HG03175 (cell line): ENCODE measurements at regions not wholly inside any gene's neighbourhood (a gene's known extent, or its start where the extent isn't known, plus 50 kb on each side); places are given as distances from the start of the nearest gene placed in this dataset.

Experiments used
- ATAC-seq: cut with Tn5 transposase; IDR thresholded peaks from one replicate; pipeline ENCODE4 v1.9.1; 2021; ENCODE audit warnings: mild to moderate bottlenecking, moderate library complexity; ENCODE audit not compliant: unreplicated experiment

DNA sequence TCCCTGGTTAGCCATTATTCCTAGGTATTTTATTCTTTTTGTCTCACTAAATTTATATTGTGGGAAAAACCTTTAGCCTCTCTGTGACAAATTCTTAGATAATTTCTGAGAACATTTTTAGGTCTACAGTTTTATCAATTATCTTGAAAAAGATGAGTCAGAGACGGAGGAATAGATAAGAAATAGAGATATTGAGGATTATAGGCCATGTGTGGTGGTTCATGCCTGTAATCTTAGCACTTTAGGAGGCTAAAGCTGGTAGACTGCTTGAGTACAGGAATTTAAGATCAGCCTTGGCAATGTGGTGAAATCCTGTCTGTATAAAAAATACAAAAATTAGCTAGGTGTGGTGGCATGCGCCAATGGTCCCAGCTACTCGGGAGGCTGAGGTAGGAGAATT lies 960.2 kb downstream of the SQOR start:
- no peak for ATAC-seq

DNA sequence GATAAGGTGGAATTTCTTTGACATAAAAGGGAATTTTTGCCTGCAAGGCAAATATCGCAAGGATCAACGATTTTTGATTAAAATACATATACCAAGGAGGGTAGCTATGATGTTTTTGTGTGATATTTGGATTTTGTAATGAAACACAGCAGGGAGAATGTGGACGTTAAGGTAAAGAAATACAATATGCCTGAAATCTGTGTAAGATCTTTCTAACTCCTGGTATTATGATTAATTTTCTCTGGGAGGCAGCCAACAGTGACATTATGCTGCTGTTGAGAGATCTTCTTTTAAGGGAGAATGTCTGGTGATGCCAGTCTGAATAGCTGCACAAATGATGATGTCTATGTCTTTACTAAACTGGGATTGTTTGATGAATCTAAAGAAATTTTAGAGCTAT lies 972.2 kb downstream of the SQOR start:
- no peak for ATAC-seq

DNA sequence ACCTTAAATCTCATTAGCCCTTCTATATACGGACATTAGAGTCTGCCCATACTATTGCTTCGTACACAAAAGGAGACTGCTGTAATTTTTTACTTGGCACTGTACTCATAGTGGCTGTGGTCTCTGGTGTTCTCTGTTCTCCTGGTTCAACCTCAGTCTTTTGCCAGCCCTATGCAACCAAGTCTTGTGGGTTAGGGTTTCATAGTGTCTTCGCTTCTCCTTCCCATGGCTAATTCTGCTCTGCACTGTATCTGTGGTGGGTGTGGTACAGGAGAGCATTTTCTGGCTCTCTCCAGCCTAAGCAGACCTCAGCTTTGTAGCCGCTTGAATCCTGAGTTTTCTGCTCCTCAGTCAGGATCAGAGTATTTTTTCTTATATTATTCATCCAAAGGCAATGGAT lies 981.2 kb downstream of the SQOR start:
- ATAC-seq: no peak

DNA sequence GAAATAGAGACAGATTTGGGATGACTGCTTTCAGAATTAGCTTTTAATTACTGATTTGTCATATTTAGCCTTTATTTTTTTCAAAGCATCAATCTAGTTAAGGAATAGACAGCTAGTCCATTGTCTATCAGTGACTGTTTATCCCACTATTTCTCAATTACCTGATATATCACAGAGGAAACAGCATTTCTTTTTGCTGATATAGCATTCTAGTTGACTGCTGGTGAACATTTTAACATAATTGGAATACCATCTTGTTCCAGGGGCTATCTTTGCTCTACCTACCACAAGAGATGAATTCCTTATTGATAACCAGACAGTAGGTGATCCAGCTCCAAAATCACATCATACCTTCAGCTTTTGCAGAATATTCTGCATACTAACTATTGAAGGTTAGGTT lies 982.7 kb downstream of the SQOR start:
- ATAC-seq: no peak

DNA sequence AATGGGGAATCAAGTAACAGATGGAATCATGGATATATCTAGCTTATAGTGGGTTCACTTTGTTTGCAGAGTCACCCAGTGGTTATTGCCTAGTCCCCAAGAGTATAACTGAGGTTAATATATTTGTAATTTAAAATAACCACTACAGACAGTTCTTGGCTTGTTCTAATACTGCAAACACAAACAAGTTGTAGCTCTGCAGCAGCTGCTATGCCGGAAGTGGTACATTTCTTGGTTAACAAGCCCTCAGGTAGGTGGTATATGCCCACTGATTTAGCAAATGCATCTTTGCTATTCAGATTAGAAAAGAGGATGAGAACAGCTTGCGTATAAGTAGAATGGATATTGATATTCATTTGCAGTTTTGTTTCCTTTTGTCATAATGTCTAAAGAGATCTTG lies 984.2 kb downstream of the SQOR start:
- no peak for ATAC-seq

DNA sequence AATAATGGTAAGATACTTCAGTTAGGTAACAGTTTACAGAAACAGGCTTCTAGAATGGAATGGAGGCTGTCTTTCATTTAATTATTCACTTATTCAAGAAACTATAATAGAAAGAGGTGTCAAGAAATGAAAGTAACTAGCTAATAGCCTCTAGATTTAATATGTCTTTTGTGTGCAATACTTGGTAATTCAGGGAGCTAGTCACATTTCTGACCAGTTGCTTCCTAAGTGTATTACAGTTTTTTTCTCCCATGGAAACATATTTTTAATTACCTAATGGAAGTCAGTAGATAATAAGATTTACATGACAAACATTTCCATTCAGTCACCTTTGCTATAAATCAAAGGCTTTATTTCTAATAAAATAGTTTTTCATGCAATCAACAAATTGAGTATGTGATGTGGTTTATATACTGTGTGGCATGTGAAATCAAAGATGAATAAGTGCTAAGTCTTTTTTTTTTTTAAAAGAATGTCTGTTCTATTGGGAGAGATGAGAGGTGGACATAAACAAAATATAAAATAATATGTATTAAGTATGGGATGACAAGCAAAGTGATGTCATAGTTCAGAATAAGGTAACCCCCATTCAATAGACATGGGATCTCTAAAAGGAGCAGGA lies 985.7 kb downstream of the SQOR start:
- ATAC-seq: no peak

DNA sequence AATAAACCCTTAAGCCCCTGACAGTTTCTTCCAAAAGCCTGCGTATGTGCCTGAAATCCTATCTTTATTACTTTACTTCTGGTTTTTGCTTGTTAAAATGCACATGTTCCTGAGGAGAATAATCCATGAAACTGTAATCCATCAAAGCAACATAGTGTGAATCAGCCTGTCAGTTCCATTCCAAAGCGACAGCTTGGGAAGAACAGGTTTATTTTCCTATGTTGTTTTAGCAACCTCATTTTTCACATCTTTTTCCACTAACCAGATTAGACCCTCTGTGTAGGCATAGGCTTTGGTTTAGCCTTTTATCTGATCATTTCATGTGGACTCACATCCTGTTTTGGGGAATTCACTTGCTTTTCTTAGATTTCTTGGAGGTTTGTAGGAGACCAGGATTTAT lies 988.0 kb downstream of the SQOR start:
- no peak for ATAC-seq

DNA sequence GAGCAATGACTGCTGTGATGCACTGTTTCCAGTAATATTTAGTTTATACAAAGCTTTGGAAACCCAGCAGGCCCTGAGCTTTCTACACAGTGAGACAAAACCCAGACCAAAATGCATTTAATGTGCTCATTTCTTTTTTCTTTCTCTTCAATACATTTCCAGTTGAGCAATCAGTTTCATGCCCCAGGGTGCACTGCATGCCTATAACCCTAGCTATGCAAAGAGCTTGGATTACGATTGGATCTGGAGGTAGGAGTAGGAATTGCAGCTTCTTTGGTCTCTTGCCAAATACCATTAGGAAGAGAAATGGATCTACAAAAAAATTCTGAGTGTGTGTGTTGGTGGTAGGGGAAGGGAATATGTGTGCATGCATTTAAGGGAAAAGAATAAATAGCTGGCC lies 1001.4 kb downstream of the SQOR start:
- no peak for ATAC-seq

DNA sequence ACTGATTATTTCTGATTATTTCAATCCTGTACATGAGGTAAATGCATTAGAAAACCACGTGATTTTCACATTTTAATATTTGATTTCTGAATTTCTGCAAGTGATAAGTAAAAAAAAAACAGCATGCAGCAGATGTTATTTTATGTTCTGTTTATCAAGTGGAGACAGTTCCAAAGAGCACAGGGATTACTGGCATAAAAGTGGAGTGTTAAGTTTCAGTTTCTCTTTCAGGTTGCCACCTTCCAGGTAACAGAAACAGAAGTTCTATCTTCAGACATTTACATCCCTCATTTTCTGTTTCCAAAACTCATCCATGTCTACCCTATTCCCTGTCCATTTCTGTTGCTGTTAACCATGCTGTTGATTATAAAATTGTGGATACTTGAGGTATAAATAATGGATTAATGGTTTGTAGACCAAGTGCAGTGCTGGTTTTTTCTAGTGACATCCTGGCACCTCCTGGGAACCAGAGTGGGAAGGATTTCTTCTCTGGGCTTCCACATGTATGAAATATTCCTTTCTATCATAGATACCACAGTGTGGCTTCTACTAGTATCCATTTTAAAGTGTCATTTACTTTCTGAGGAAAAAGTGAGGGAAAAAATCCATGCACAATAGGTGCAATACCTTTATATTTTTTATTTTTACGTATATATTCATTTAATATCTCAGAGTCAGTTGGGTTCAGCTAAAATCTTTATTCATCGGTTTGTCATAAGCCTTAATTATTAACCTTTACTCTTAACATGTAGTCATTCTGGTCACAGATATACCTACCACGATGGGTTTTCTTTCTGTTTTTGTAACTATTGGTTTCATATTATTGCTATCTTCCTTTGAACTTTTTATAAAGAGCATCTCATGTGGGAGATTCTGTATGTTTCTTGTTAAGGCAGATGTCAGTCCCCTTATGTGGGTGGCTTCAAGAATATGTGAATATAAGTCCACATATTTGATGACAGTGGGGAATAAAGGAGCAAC lies 1010.0 kb downstream of the SQOR start:
- no peak for ATAC-seq

DNA sequence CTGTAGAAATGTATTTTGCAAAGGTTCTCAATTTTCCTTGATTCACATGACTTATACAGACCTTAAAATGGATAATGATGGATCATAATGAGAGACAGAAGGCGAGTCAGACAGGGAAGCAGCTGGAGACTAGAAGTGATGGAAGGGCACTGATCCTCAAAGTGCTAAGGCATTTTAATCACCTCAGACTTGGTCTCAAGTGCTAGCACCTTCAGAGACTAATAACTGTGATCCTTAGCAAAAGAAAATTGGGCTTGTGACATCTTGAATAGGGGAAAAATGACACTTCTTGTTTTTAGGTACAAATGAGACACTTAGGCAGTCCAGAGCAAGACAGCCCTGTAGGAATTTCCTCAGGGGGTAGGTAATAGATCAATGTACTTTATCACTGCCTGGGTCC lies 1011.7 kb downstream of the SQOR start:
- ATAC-seq: no peak

DNA sequence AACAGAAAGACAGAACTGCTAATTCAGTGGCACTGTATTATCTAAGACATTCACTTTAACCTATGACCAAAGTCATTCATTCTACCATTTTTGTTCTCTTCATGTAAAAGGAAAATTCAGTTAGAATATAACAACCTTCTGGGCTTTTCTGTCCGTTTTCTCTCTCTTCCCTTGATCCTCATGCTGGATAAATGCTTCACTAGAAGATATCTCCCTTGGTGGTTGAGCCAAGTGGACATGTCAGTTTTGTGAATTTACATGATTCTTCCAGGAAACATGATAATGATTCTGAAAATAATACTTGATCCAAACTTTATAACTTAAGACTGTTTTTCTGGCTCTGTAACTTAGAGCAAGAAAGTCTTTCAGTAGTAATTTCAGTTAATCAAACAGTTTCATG lies 1012.2 kb downstream of the SQOR start:
- ATAC-seq: no peak

DNA sequence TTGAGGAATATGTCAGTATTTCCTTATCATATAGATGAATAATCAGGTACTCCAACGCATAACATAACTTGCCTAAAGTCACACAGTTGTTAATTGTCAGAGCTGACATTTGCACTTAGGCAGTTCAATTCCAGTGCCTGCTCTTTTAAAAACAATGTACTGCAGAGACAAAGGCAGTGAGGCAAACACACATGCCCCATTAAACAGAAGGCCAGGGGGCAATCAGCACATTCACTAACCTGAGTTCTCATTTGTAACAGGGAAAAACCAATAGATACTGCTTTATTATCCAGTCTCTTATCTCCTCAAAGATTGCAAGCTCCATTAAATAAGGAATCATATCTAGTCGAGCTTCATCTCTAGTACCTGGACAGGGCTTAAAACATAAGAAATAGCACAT lies 1017.4 kb downstream of the SQOR start:
- ATAC-seq: no peak

DNA sequence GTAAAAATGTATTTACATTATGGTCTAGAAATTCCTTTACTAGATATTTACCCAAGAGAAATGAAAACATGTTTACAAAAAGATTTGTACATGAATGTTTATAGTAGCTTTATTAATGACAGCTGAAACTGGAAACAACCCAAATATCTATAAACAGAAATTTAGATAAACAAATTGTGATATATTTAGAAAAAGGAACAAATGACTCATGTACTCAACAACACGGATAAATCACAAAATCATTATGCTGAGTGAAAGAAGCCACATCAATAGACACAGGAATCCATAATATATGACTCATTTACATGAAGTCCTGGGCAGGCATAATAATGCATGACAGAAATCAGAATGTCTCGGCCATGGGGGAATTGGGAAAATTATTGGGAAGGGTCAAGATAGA lies 1020.2 kb downstream of the SQOR start:
- no peak for ATAC-seq

DNA sequence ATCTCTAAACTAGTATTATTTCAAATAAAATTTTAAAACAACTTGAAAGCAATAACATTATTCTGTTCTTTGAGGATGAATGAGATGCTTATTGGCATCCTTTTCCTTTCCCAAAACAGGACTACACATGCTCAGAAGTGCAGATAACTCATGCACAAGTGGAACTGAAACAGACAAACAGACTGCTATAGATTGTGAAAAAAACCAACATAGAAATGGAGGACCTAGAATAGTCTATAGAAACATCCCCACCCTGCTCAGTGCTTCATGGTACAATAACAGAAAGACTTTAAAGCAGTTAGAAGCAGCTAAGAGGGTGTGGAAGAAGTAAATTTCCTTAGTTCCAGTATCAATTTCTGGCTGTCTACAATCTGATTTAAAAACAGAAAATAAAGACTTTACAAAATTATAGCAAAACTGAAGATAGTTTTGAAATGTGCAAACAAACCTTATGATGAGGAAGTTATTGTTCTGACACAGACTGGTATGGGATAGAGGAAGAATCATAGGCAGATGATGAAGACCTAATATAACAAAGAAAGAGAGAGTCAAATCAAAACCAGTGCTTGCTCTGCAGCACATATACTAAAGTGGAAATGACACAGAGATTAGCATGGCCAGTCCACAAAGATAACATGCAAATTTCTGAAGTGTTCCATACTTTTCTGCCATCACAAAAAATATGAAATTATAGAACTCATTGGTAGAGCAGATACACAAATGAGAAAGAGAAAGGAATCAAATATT lies 1025.4 kb downstream of the SQOR start:
- no peak for ATAC-seq

DNA sequence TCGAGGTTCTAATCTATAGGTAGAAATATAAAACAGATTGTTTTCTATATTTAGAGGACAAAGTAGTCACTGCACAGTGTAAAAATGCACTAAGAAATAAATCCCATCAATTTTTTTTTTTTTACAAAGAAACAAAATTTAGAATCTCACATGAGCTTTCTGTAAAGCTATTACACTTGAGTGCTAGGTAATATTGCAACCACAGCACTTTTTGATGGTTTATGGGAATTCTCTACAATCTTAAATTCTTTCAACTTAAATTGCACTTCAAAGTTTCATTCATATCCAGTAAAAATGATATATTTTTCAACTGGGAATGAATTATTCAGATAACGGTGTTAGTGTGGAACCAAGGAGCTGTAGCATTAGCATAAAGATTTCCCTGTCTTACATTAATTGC lies 1035.4 kb downstream of the SQOR start:
- no peak for ATAC-seq

DNA sequence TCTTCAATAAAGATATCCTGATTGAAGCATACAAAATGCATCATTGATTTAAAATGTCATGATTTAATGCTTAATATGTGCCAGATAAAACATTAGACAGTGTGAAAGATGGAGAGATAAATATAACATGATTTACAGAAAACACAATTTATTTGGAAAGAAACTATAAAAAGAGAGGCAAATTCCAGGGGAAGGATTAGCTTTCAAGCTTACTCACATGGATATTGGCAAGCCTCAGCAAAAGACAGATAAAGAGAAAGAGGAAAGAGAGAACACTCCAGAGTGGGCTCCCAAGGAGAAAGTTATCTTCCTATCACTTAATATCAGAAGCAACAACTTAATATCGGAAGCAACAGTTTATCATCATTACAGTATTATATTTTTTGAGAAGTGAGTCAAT lies 1036.5 kb downstream of the SQOR start:
- ATAC-seq: no peak

DNA sequence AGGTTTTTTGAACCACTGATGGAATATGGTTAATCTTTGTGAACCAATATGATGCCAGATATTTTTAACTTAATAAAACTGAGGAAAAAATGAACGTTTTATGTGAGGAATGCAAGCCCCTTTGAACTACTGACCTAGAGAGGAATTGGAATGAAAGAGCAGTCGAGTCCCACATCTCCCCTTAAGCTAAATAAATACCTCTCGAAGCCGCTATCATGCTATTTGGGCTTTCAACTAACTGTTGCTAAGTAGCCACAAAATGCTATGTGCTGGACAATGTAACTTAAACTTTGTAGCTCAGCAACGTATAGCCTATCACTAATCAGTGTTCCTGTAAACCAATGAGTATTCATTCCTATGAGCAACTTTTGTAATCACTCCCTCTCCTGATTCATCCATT lies 1037.2 kb downstream of the SQOR start:
- ATAC-seq: no peak

DNA sequence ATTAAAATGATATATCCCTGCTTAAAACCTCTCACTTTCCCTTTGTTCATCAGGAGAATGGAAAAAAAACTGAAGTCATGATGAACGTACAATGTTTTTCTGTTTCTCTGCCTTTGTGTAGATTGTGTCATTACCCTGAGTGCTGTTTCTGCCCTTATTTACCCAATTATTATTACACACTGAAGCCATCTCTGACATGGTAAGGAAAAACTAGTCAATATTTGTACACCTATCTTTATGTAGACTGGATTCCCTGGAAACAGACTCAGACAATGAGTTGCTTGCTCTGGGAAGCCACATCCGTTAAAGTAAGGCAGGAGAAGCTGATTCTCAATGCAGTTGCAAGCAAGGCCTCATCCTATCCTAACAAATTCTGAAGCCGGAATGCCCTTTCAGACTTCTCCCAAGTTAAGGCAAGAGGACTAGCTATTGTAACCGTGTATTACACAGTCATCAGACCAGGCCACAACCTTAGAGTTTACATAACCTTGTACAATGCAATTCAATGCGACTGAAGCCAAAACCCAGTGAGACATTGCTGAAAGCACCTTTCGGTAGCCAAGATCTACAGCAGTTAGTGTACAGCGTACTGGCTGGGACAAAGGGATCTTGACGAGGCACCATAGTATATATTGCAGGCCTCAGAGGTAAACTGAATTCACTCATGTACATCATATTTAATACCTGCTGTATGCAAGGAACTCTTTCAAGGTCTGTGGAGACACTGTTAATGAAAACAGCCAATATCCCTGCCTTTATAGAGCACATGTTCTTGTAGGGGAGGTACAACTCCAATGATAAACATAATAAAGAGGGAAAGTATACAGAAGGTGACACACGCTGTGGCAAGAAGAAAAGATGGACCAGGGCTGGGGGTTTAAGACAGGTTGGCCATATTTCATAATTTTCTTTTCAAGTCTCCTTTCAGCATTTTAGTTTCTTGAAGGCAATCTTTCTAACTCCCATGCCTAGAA lies 1040.8 kb upstream of the SEMA6D start:
- no peak for ATAC-seq

DNA sequence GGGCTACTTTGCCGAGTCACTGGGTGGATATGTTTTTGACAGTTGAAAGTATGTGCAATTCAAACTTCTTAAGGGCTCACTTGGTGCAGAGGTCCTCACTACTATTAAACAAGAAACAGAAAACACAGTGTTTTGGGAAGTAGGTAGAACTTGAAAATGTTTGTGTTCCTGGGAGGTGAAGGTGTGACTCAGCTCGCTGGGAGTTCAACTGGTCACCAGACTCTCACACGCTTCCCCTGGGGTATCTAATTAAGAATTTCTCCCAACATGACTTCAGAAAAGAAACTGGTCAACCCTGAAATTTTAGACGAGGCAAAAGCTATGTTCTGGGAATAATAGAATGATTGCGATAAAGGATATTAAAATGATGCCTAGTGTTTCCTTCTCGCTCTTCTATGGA lies 1039.8 kb upstream of the SEMA6D start:
- no peak for ATAC-seq

DNA sequence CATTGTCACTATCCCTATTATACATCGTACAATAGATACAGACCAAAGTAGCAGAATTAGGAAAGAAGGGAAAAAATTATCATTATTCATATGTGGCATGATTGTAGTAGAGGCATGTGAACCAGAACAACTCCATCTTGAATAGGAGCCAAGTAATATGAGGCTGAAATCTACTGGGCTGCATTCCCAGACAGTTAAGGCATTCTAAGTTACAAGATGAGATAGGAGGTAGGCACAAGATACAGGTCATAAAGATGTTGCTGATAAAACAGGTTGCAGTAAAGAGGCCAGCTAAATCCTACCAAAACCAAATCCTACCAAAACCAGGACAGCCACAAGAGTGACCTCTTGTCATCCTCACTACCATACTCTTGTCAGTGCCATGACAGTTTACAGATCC lies 1035.4 kb upstream of the SEMA6D start:
- no peak for ATAC-seq
